ENCODE measurements at regions not wholly inside any gene's neighbourhood (a gene's known extent, or its start where the extent isn't known, plus 50 kb on each side); places are given as distances from the start of the nearest gene placed in this dataset.

DNA sequence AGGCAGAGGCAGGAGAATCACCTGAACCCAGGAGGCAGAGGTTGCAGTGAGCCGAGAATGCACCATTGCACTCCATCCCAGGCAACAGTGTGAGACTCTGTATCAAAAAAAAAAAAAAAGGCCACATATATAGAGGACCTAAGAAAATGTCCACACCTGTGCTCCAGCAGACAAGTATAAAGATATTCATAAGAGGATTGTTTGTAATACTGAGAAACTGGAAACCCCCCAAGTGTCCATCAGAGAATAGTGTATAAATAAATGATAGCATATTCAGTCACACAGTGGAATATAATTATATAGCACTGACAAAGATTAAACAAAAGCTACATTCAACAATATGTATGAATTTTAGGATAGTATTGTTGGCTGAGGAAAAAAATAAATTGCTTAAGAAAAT lies 1050.6 kb downstream of the GRM8 start:
- WGBS, 2 donors = 80 to 83% methylated on average over 1 of the region's 1 CpG
- no peak for DNase-seq
- H3K36me3 ChIP-seq = no peaks in the 10 kb centered on the region
- TF ChIP-seq POLR2A (IDR thresholded peaks at IDR 0.05) = no peak
- TF ChIP-seq, protein P1, sequence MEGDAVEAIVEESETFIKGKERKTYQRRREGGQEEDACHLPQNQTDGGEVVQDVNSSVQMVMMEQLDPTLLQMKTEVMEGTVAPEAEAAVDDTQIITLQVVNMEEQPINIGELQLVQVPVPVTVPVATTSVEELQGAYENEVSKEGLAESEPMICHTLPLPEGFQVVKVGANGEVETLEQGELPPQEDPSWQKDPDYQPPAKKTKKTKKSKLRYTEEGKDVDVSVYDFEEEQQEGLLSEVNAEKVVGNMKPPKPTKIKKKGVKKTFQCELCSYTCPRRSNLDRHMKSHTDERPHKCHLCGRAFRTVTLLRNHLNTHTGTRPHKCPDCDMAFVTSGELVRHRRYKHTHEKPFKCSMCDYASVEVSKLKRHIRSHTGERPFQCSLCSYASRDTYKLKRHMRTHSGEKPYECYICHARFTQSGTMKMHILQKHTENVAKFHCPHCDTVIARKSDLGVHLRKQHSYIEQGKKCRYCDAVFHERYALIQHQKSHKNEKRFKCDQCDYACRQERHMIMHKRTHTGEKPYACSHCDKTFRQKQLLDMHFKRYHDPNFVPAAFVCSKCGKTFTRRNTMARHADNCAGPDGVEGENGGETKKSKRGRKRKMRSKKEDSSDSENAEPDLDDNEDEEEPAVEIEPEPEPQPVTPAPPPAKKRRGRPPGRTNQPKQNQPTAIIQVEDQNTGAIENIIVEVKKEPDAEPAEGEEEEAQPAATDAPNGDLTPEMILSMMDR (IDR thresholded peaks at IDR 0.05) = no peak
- H3K4me1 ChIP-seq = no peaks in the 10 kb centered on the region
- no peaks in the 10 kb centered on the region for H3K27me3 ChIP-seq
- H3K27ac ChIP-seq = no peak overlapping the region
- H3K9me3 ChIP-seq = no peaks in the 10 kb centered on the region
- intact Hi-C loops (cut with DNase I) = no loop called here
- no peak overlapping the region for H3K4me3 ChIP-seq (replicated peaks in 1 of 3)

DNA sequence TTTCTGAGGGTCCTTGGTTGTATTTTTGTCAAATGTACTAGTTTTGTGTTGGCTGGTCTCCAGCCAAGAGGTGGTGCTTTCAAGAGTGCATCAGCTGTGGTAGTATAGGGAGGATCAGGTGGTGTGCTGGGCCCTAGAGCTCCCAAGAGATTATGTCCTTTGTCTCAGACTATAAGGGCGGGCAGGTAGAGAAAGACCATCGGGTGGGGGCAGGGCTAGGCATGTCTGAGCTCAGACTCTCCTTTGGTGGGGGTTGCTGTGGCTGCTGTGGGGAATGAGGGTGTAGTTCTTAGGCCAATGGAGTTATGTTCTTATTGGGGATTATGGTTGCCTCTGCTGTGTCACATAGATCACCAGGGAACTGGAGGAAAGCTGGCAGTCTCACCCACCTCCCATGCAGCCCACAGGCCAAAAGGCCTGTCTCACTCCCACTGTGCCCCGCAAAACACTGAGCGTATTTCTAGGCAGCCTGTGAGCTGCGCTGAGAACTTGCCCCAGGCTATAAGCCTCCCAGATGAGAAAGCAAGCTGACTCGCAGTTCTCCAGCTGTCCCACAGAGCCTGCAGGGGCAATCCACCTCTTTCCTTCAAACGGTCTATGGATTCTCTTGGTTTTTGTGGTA lies 1066.7 kb downstream of the GRM8 start:
- DNase-seq = no peak
- intact Hi-C loops (cut with DNase I) = no loop called here
- Histone ChIP-seq H3K4me1 (no peaks in the 10 kb centered on the region), H3K36me3 (no peaks in the 10 kb centered on the region), H3K27me3 (no peaks in the 10 kb centered on the region), H3K9me3 (no peaks in the 10 kb centered on the region), H3K27ac (no peak overlapping the region), H3K4me3 (replicated peaks in 1 of 3) (no peak overlapping the region)
- WGBS, 2 donors = 43 to 73% methylated on average over 4 to 7 of the region's 7 CpGs
- TF ChIP-seq POLR2A (IDR thresholded peaks at IDR 0.05) = no peak
- TF ChIP-seq, protein P1 (IDR thresholded peaks at IDR 0.05) = no peak

DNA sequence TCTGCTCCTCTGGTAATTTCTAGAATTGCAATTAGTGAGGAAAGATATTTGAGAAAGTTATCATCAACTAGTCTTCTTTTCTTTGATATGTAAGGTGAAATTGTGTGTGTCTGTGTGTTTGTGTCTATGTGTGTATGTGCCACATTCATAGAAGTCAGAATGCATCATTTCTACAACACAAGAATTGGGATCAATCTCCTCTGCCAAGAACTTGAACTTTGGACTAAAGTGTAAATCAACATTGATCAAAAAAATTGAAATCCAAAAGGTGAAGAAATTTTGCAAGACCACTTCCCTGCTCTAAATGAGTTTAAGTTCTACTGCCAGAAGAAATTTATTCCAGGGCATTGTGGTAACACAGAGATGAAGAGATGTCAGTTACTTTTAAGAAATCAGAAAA lies 1072.8 kb downstream of the GRM8 start:
- intact Hi-C loops (cut with DNase I) = no loop called here
- no peak overlapping the region for H3K4me3 ChIP-seq (replicated peaks in 1 of 3)
- no peaks in the 10 kb centered on the region for H3K9me3 ChIP-seq
- DNase-seq = no peak
- no peaks in the 10 kb centered on the region for H3K36me3 ChIP-seq
- H3K4me1 ChIP-seq = no peaks in the 10 kb centered on the region
- H3K27me3 ChIP-seq = no peaks in the 10 kb centered on the region
- TF ChIP-seq, protein P1 (IDR thresholded peaks at IDR 0.05) = no peak
- no peak for TF ChIP-seq POLR2A (IDR thresholded peaks at IDR 0.05)
- no peak overlapping the region for H3K27ac ChIP-seq

DNA sequence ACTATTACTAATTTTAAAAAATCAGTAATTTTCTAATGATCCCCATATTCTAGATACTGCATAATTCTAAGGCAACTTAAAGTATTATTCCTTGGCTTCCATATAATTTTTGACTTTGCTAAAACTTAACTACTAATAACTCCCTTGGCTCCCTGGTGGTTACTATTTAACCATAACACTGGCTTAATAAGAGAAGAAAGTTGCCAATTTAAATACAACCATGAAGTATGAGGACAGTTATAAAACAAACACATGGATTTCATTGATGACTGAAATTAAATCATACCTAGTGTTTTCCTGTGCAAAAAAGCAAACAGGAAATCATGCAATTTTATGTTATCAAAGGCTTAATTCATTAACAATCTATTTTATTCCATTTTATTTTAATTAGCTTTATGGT lies 1073.9 kb downstream of the GRM8 start:
- no peak for DNase-seq
- Histone ChIP-seq H3K27me3 (no peaks in the 10 kb centered on the region), H3K9me3 (no peaks in the 10 kb centered on the region), H3K4me3 (replicated peaks in 1 of 3) (no peak overlapping the region), H3K27ac (no peak overlapping the region), H3K36me3 (no peaks in the 10 kb centered on the region), H3K4me1 (no peaks in the 10 kb centered on the region)
- intact Hi-C loops (cut with DNase I) = no loop called here
- TF ChIP-seq POLR2A (IDR thresholded peaks at IDR 0.05) = no peak
- TF ChIP-seq, protein P1 (IDR thresholded peaks at IDR 0.05) = no peak

DNA sequence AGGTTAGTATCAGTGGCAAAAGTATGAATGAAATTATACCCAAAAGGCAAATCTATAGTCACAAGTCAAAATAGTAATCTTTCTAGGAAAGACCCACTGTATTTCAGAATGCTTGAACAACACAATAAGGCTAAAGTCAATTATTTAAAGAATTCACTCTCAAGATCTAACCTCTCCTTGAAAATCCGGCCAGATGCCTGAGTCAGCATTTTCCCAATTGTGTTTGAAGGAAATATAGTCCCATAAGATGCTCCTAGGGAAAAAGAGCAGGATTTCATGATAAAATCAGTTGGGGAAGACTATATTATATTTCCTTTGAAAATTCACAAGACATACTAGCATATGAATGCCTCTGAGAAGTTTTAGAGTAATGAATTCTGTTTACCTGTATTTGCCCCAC lies 1075.0 kb downstream of the GRM8 start:
- intact Hi-C loops (cut with DNase I) = no loop called here
- Histone ChIP-seq H3K27ac (no peak overlapping the region), H3K9me3 (no peaks in the 10 kb centered on the region), H3K27me3 (no peaks in the 10 kb centered on the region), H3K4me1 (no peaks in the 10 kb centered on the region), H3K4me3 (replicated peaks in 1 of 3) (no peak overlapping the region), H3K36me3 (no peaks in the 10 kb centered on the region)
- DNase-seq = no peak
- TF ChIP-seq, protein P1 (IDR thresholded peaks at IDR 0.05) = no peak
- no peak for TF ChIP-seq POLR2A (IDR thresholded peaks at IDR 0.05)
- WGBS, 2 donors = 14 to 31% methylated on average over 1 of the region's 1 CpG

All from thyroid gland (tissue), 4 donors.